SK-N-SH (cell line): ENCODE measurements at regions not wholly inside any gene's neighbourhood (a gene's known extent, or its start where the extent isn't known, plus 50 kb on each side); places are given as distances from the start of the nearest gene placed in this dataset.

Experiments
- CTCF ChIP-seq: fragments of 200-600 bp; sonication (generic); IDR thresholded peaks from 2 replicates; pipeline ENCODE4 v1.6.1; 2017; ENCODE audit warnings: antibody characterized with exemption, mild to moderate bottlenecking, moderate library complexity
- ELF1 ChIP-seq: IDR thresholded peaks from 2 replicates; pipeline ENCODE4 v1.4.0; 2012
- EP300 ChIP-seq, 2 experiments: IDR thresholded peaks; 2 replicates each; pipeline versions ENCODE4 v1.4.0 to v1.6.1; 2012; ENCODE audit warnings: borderline replicate concordance in 1 of 2, low read depth in 1 of 2, low read length in 1 of 2
- GABPA ChIP-seq: IDR thresholded peaks from 2 replicates; pipeline ENCODE4 v1.4.0; 2012; ENCODE audit warnings: low read depth, mild to moderate bottlenecking
- GATA2 ChIP-seq: sonication (generic); formaldehyde crosslinking; IDR thresholded peaks from 2 replicates; pipeline ENCODE4 v1.5.0; 2020; ENCODE audit warnings: mild to moderate bottlenecking, missing genetic modification reagents
- JUND ChIP-seq: IDR thresholded peaks from 2 replicates; pipeline ENCODE4 v1.4.0; 2012
- MAX ChIP-seq: IDR thresholded peaks from 2 replicates; pipeline ENCODE4 v1.4.0; 2012; ENCODE audit warnings: low read depth
- RAD21 ChIP-seq: IDR thresholded peaks from 2 replicates; pipeline ENCODE4 v1.6.1; 2012; ENCODE audit warnings: mild to moderate bottlenecking, low read length
- TAF1 ChIP-seq: IDR thresholded peaks from 2 replicates; pipeline ENCODE4 v1.6.1; 2012; ENCODE audit warnings: low read depth, mild to moderate bottlenecking, low read length, moderate library complexity, borderline replicate concordance
- USF1 ChIP-seq: IDR thresholded peaks from 2 replicates; pipeline ENCODE4 v1.4.0; 2012; ENCODE audit warnings: low read depth, borderline replicate concordance
- USF2 ChIP-seq: fragments of 150-350 bp; IDR thresholded peaks from 2 replicates; pipeline ENCODE4 v1.6.1; 2017; ENCODE audit warnings: antibody characterized with exemption, low read length, low read depth, borderline replicate concordance
- TF ChIP-seq, protein P1 (sequence below): IDR thresholded peaks from 2 replicates; pipeline ENCODE4 v1.6.1; 2012; ENCODE audit warnings: mild to moderate bottlenecking, low read depth, low read length, moderate library complexity

GRCh38 chr3:124621498-124621897 is 108.8 kb upstream of the UMPS start:
- TF ChIP-seq, protein P1, sequence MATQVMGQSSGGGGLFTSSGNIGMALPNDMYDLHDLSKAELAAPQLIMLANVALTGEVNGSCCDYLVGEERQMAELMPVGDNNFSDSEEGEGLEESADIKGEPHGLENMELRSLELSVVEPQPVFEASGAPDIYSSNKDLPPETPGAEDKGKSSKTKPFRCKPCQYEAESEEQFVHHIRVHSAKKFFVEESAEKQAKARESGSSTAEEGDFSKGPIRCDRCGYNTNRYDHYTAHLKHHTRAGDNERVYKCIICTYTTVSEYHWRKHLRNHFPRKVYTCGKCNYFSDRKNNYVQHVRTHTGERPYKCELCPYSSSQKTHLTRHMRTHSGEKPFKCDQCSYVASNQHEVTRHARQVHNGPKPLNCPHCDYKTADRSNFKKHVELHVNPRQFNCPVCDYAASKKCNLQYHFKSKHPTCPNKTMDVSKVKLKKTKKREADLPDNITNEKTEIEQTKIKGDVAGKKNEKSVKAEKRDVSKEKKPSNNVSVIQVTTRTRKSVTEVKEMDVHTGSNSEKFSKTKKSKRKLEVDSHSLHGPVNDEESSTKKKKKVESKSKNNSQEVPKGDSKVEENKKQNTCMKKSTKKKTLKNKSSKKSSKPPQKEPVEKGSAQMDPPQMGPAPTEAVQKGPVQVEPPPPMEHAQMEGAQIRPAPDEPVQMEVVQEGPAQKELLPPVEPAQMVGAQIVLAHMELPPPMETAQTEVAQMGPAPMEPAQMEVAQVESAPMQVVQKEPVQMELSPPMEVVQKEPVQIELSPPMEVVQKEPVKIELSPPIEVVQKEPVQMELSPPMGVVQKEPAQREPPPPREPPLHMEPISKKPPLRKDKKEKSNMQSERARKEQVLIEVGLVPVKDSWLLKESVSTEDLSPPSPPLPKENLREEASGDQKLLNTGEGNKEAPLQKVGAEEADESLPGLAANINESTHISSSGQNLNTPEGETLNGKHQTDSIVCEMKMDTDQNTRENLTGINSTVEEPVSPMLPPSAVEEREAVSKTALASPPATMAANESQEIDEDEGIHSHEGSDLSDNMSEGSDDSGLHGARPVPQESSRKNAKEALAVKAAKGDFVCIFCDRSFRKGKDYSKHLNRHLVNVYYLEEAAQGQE: no peak
- TF ChIP-seq GATA2 (CRISPR knock-in tag) (no peak), GABPA (no peak), CTCF (no peak), MAX (no peak), TAF1 (no peak), USF2 (no peak), EP300 (IDR thresholded peaks at IDR 0.05; ENCODE audit: borderline replicate concordance in 1 of 2, low read depth in 1 of 2, low read length in 1 of 2) (no peak), ELF1 (no peak), USF1 (no peak), RAD21 (no peak), JUND (no peak)
